K562 (cell line): ENCODE measurements at regions not wholly inside any gene's neighbourhood (a gene's known extent, or its start where the extent isn't known, plus 50 kb on each side); places are given as distances from the start of the nearest gene placed in this dataset.

ENCODE experiments used
- CTCF ChIP-seq, 3 experiments: IDR thresholded peaks in 2 of 3; conservative IDR thresholded peaks in 1 of 3; 2 replicates each; pipeline ENCODE4 v1.5.1; 2011 to 2012; ENCODE audit warnings: low read length in 3 of 3, mild to moderate bottlenecking in 3 of 3, control low read depth in 2 of 3, improper control_type of control experiment in 1 of 3, inconsistent platforms in 1 of 3, low read depth in 1 of 3, mixed read lengths in 1 of 3, moderate library complexity in 1 of 3; ENCODE audit not compliant: insufficient read depth in 2 of 3
- HDAC1 ChIP-seq, 2 experiments: fragments of 450-650 bp; IDR thresholded peaks; 2 replicates each; pipeline ENCODE4 v1.6.1; 2016 to 2017; ENCODE audit warnings: inconsistent platforms in 1 of 2, mild to moderate bottlenecking in 1 of 2, moderate library complexity in 1 of 2
- JUN ChIP-seq, 2 experiments: sonication (generic) in 1 of 2; formaldehyde crosslinking in 1 of 2; IDR thresholded peaks; 2 replicates each; pipeline versions ENCODE4 v1.6.1 to v1.8.0; 2012 to 2022; ENCODE audit warnings: borderline replicate concordance in 2 of 2, mild to moderate bottlenecking in 2 of 2, improper control_type of control experiment in 1 of 2, low read depth in 1 of 2, low read length in 1 of 2, missing genetic modification reagents in 1 of 2
- NR2C1 ChIP-seq, 2 experiments: fragments of 450-650 bp; IDR thresholded peaks; 2 replicates each; pipeline ENCODE4 v1.6.1; 2017; ENCODE audit warnings: mild to moderate bottlenecking in 2 of 2, antibody characterized with exemption in 1 of 2, inconsistent platforms in 1 of 2, missing compliant biosample characterization in 1 of 2, missing genetic modification characterization in 1 of 2
- PHF8 ChIP-seq: fragments of 200-600 bp; sonication (generic); IDR thresholded peaks from 2 replicates; pipeline ENCODE4 v1.6.1; 2012; ENCODE audit warnings: mixed run types, mild to moderate bottlenecking, inconsistent platforms, low read length, moderate library complexity, borderline replicate concordance
- POLR2A ChIP-seq: fragments of 450-650 bp; conservative IDR thresholded peaks from 2 replicates; pipeline ENCODE4 v1.6.1; 2016
- ZBTB33 ChIP-seq: sonication (generic); formaldehyde crosslinking; IDR thresholded peaks from 2 replicates; pipeline ENCODE4 v1.8.1; 2023; ENCODE audit warnings: mild to moderate bottlenecking, missing genetic modification reagents
- ZFP91 ChIP-seq: sonication (generic); formaldehyde crosslinking; IDR thresholded peaks from 2 replicates; pipeline ENCODE4 v1.8.0; 2022; ENCODE audit warnings: mild to moderate bottlenecking, missing genetic modification reagents
- TF ChIP-seq, protein P1 (sequence below): fragments of 250-450 bp; sonication (Bioruptor Pico); IDR thresholded peaks from 2 replicates; pipeline ENCODE4 v1.5.0; 2020; ENCODE audit warnings: mild to moderate bottlenecking
- TF ChIP-seq, protein P2 (sequence below), 2 experiments: fragments of 450-650 bp; formaldehyde crosslinking in 1 of 2; IDR thresholded peaks; 2 replicates each; pipeline versions ENCODE4 v1.4.0 to v1.6.1; 2014 to 2020; ENCODE audit warnings: mild to moderate bottlenecking in 2 of 2, borderline replicate concordance in 1 of 2, low read depth in 1 of 2
- TF ChIP-seq, protein P3 (sequence below): fragments of 450-650 bp; IDR thresholded peaks from 2 replicates; pipeline ENCODE4 v1.6.1; 2017; ENCODE audit warnings: antibody characterized with exemption

DNA sequence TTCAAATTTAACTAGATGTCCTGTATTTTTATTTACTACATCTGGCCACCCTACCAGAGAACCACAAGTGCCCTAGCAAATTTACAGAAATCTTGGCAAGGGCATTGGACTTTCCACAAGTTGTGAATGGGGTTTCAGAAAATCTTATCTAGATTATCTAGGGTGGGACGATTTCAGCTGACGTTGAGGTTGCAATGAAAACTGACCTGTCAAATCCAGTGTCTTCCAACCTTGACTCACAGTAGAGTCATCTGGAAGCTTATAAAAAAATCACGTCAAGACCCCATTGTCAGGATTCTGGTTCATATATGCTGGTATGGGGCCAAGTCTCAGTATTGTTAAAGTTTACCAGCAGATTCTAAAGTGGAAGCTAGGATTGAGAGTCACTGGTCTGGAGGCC is 109.6 kb upstream of the ACTBL2 start:
- TF ChIP-seq PHF8 (no peak), POLR2A (no peak), HDAC1 (IDR thresholded peaks at IDR 0.05) (no peak), CTCF (IDR thresholded peaks at IDR 0.05 in 2 of 3, conservative IDR thresholded peaks at IDR 0.05 in 1 of 3; ENCODE audit: insufficient read depth in 2 of 3, low read depth in 1 of 3, low read length in 3 of 3) (no peak), JUN (IDR thresholded peaks at IDR 0.05; ENCODE audit: borderline replicate concordance, low read depth, low read length) (no peak), JUN (CRISPR knock-in tag; IDR thresholded peaks at IDR 0.05; ENCODE audit: borderline replicate concordance) (no peak), ZBTB33 (CRISPR knock-in tag) (no peak), NR2C1 (IDR thresholded peaks at IDR 0.05) (no peak), NR2C1 (tag; IDR thresholded peaks at IDR 0.05) (no peak), ZFP91 (CRISPR knock-in tag) (no peak)
- TF ChIP-seq, protein P1, sequence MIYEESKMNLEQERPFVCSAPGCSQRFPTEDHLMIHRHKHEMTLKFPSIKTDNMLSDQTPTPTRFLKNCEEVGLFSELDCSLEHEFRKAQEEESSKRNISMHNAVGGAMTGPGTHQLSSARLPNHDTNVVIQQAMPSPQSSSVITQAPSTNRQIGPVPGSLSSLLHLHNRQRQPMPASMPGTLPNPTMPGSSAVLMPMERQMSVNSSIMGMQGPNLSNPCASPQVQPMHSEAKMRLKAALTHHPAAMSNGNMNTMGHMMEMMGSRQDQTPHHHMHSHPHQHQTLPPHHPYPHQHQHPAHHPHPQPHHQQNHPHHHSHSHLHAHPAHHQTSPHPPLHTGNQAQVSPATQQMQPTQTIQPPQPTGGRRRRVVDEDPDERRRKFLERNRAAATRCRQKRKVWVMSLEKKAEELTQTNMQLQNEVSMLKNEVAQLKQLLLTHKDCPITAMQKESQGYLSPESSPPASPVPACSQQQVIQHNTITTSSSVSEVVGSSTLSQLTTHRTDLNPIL: no peak
- TF ChIP-seq, protein P2, sequence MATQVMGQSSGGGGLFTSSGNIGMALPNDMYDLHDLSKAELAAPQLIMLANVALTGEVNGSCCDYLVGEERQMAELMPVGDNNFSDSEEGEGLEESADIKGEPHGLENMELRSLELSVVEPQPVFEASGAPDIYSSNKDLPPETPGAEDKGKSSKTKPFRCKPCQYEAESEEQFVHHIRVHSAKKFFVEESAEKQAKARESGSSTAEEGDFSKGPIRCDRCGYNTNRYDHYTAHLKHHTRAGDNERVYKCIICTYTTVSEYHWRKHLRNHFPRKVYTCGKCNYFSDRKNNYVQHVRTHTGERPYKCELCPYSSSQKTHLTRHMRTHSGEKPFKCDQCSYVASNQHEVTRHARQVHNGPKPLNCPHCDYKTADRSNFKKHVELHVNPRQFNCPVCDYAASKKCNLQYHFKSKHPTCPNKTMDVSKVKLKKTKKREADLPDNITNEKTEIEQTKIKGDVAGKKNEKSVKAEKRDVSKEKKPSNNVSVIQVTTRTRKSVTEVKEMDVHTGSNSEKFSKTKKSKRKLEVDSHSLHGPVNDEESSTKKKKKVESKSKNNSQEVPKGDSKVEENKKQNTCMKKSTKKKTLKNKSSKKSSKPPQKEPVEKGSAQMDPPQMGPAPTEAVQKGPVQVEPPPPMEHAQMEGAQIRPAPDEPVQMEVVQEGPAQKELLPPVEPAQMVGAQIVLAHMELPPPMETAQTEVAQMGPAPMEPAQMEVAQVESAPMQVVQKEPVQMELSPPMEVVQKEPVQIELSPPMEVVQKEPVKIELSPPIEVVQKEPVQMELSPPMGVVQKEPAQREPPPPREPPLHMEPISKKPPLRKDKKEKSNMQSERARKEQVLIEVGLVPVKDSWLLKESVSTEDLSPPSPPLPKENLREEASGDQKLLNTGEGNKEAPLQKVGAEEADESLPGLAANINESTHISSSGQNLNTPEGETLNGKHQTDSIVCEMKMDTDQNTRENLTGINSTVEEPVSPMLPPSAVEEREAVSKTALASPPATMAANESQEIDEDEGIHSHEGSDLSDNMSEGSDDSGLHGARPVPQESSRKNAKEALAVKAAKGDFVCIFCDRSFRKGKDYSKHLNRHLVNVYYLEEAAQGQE (IDR thresholded peaks at IDR 0.05; ENCODE audit: borderline replicate concordance): no peak
- TF ChIP-seq, protein P2 (CRISPR knock-in tag; IDR thresholded peaks at IDR 0.05; ENCODE audit: low read depth): no peak
- TF ChIP-seq, protein P3, sequence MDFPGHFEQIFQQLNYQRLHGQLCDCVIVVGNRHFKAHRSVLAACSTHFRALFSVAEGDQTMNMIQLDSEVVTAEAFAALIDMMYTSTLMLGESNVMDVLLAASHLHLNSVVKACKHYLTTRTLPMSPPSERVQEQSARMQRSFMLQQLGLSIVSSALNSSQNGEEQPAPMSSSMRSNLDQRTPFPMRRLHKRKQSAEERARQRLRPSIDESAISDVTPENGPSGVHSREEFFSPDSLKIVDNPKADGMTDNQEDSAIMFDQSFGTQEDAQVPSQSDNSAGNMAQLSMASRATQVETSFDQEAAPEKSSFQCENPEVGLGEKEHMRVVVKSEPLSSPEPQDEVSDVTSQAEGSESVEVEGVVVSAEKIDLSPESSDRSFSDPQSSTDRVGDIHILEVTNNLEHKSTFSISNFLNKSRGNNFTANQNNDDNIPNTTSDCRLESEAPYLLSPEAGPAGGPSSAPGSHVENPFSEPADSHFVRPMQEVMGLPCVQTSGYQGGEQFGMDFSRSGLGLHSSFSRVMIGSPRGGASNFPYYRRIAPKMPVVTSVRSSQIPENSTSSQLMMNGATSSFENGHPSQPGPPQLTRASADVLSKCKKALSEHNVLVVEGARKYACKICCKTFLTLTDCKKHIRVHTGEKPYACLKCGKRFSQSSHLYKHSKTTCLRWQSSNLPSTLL: no peak
